HL-60/S4 treated with retinoic acid at 250 ng/mL for 4 days and 3 days (cell line): ENCODE measurements at regions not wholly inside any gene's neighbourhood (a gene's known extent, or its start where the extent isn't known, plus 50 kb on each side); places are given as distances from the start of the nearest gene placed in this dataset.

Source experiments
- in situ Hi-C: fragments of 300-500 bp; cut with MboI; formaldehyde crosslinking; loops from 2 replicates; pipeline ENCODE4 v1.7.0; 2022; ENCODE audit warnings: low sequenced_read_pairs

DNA sequence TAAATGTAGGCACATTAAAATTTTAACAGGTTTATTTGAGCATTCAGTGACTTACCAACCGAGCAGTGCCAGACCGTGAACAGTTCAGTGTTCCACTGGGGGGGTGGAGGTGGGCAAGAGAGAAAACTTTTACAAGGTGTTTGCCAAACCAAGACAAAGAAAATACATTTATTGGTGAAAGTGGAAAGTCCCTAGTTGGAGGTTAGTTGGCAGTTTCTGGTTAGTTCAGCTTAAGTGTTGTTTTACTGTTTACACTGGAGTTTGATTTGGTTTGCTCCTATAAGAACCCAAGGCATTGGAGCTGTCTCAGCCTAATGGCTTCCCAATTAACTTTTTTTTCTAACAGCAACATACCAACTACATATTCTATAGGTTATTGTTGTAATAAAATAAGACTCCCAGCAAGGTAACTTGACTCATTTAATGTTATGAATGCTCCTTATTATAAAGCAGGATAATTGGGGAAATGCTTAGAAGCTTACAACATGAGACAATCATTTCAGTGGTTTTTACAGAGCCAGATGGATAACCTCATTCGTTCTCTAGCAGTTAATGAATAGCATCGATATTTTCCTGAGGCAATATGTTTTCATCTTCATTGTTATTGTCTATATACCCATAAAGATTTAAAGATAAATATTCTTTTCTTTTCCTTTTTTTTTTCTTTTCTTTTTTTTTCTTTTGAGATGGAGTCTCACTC lies 115.8 kb downstream of the ETNK1 start:
- in situ Hi-C loops, result no loop called here

GRCh38 chr12:22743700-22744099 lies 118.7 kb downstream of the ETNK1 start:
- in situ Hi-C loops, result no loop called here

DNA sequence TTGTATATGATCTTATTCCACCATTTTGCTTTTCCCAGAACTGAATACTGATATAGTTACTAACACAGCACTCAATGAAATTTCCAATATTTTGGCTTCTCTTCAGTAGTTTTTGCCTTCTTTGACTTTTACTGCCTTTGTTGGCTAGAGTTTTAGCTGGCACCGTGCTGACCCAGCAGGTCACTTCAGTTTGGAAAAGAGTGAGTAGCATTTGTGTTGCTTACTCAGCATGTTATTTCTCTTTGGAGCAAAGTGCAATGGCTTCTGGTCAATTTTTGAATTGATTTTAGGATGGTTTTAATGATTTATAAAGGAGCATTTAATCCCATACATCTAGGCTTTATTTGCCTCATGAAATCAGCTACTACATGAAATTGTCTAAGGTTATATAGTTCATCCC lies 119.2 kb downstream of the ETNK1 start:
- in situ Hi-C loops, result no loop called here

DNA sequence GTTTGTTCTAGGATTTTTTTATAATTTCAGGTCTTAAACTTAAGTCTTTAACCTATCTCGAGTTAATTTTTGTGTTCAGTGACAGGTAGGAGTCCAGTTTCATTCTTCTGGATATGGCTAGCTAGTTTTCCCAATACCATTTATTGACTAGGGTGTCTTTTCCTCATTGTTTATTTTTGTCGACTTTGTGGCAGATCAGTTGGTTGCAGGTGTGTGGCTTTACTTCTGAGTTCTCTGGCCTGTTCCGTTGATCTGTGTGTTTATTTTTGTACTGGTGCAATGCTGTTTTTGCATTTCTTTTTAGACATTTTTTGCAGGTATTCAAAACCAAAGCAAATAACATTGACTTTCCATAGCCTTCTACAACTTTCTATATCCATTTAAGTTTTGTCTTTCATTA lies 121.7 kb downstream of the ETNK1 start:
- in situ Hi-C loops, result no loop called here

GRCh38 chr12:22755629-22756028 lies 130.7 kb downstream of the ETNK1 start:
- in situ Hi-C loops, result no loop called here

- in situ Hi-C loops, result no loop called here
Measured at GRCh38 chr12:22759769-22760674, 135.1 kb downstream of the ETNK1 start.

- in situ Hi-C loops, result no loop called here
Measured at GRCh38 chr12:22765421-22766130, 140.6 kb downstream of the ETNK1 start.

DNA sequence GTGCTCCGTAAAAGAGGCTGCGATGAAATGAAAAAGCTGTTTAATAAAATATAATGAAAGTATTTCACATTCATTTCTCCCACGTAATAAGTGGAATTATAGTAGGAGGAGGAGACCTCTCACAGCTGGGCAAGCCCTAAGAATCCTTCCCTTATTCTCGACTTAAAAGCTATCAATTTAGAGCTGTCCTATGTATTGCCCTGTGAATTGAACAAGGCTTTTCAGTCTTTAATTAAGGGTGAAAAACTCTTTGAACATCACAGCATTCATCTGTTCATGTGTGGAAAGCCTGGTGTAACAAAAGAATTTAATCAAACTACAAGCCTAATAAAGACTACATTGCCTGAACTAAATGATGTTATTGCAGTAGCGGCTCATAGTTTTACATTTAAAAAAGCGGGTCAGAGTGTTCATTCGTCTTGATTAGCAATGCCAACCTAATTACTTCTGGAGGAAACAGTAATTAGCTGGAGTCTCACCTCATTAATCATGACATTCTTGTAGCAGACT lies 142.0 kb downstream of the ETNK1 start:
- in situ Hi-C loops, result no loop called here

GRCh38 chr12:22781339-22781738 lies 156.4 kb downstream of the ETNK1 start:
- in situ Hi-C loops, result no loop called here

- in situ Hi-C loops, result no loop called here
Measured at GRCh38 chr12:22787557-22787956, 162.6 kb downstream of the ETNK1 start.

DNA sequence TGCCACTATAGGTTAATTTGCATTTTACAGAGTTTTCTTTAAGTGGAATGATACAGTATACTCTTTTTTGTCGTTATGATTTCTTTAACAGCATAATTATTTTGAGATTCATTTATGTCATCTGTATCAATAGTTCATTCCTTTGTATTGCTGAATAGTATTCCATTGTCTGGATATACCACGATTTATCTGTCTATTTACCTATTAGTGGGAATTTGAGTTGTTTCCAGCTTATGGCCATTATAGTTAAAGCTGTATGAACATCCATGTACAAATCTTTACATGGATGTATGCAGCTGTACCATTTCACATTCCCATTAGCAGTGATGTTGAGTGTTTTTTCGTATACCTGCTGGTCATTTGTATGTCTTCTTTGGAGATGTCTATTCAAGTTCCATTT lies 163.9 kb downstream of the ETNK1 start:
- in situ Hi-C loops, result no loop called here

GRCh38 chr12:22792138-22792537 lies 167.2 kb downstream of the ETNK1 start:
- in situ Hi-C loops, result no loop called here

DNA sequence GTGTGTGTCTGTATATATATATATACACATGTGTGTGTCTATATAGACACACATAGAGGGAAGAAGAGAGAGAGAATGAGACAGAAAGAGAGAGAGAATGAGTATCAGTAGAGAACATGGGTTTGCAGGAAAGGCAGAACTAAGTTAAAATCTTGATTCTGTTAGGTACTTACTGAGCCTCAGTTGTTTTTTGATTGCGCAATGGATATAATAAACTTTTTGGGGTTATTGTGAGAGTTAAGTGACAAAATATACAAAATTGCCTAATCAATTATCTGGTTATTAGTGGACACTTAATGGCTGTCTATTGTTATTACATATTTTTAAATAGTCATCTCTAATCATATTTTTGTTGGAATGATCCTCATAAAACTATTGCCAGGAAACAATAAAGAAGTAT lies 169.0 kb downstream of the ETNK1 start:
- in situ Hi-C loops, result no loop called here

- in situ Hi-C loops, result no loop called here
Measured at GRCh38 chr12:22796941-22797630, 172.1 kb downstream of the ETNK1 start.

DNA sequence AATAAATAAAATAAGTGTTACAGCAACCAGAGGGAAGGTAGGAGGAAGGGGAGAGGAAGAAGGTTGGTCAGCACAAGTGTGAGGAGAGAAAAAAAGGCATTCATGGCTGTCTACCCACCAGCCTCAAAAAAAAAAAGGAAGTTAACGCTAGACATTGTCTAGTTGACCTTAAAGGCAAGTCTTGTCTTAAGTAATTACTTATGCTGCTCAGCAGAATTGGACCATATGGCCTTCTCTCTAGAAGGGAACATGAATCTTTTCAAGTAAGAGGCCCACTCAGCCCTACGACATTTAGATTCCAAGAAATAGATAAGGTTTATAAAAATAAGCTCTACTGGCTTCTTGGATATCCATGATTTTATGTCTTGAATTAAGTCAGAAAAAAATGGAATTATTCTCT lies 172.7 kb downstream of the ETNK1 start:
- in situ Hi-C loops, result no loop called here

DNA sequence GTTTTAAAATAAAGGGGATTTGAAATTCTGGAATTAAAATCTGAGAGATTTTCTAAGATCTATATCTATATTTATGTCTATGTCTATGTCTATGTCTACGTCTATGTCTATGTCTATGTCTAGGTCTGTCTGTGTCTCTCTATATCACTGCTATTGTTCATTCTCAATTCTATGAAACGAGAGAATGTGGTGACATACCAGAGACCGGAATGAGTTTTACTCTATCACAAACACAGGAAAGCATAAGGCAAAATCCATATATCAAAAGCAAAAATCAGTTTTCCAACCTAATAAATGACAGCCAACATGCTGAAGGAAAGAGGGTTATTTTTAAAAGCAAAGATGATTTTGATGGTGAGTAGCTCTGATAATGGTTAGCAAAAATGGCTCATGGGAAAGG lies 173.1 kb downstream of the ETNK1 start:
- in situ Hi-C loops, result no loop called here

GRCh38 chr12:22799503-22799902 lies 174.5 kb downstream of the ETNK1 start:
- in situ Hi-C loops, result no loop called here

DNA sequence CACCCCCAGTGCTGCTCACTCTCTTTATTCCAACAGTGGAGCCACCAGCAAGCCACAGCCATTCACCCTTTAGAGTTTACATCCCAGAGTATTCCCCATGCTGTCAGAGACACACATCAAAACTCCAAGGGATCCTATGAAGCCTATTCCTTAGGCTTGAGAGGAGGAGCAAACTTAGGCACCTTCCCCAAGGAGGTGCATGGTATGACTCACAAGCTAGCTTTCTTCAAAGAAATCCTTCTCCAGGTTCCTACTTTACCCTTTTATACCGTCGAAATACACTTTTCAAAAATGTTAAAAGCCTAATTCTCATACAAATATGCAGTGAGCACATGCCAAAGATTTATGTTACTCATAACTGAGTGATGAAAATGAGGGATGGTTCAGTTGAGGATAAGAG lies 175.4 kb downstream of the ETNK1 start:
- in situ Hi-C loops, result no loop called here

DNA sequence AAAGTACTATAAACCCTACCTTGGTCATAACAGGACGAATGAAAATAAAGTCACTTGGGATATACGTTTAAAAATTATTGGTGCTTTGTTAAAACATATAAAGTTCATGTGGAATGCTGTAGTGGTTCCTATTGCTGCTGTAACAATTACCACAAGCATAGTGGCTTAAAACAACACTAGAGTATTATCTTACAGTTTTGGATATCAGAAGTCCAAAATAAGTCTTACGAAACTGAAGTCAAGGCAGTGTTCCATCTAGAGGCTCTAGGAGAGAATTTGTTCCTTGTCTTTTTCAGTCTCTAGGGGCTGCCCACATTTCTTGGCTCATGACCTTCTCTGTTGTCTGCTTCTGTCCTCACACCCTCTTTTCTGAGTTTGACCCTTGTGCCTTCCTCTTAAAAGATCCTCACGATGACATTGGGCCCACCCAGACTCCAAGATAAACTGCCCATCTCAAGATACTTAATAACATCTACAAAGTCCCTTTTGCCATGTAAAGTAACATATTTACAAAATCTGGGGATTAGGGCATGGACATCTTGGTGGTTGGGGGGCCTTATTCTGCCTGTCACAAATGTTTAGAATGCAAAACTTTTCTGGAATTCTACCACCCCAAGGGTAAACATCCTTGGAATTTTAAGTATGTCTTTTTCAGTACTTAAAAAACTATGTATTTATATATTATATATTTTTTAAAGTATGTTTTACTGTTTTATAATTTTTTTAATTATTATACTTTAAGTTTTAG lies 178.1 kb downstream of the ETNK1 start:
- in situ Hi-C loops, result no loop called here

GRCh38 chr12:22803725-22804124 lies 178.8 kb downstream of the ETNK1 start:
- in situ Hi-C loops, result no loop called here
